GM10266 (cell line): ENCODE measurements at regions not wholly inside any gene's neighbourhood (a gene's known extent, or its start where the extent isn't known, plus 50 kb on each side); places are given as distances from the start of the nearest gene placed in this dataset.

Source experiments
- DNase-seq: peaks from one replicate; pipeline ENCODE4 v3.0.0; 2012; ENCODE audit errors: extremely low spot score
- TF ChIP-seq, protein P1 (sequence below): IDR thresholded peaks from 2 replicates; pipeline ENCODE4 v1.5.1; 2012; ENCODE audit warnings: mild to moderate bottlenecking, low read depth; ENCODE audit not compliant: control insufficient read depth, insufficient read depth; ENCODE audit errors: missing control alignments

DNA sequence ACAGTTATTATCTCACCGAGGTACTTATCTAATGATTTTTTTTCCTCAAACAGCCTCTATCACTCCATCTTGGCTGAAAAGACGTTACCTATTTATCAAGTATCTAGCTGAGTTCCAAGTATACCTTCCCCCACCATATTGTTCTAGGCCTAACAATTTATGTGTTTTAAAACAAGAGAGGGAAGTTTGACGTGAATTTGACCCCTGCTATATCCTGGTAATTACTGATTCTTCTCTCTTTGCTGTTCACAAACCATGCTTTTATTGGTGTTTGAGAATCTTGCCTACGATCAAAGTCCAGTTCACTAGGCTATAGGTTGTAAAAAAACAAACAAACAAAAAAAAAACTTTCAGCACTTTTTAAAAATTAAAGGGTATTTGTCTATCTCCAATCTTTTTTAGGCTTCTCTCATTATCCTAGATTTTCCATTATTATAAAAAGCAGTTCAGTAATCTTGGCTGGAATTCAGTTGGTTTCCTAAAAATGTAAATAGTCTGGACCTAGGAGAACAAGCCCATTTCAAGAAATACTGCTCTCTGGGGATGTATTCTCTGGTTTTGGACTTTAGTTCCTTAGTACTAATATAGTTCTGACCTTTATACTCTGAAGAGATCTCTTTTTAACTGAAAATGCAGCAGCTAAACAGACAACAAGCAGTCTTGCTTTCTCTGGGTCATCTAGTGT is 505.4 kb downstream of the CPS1 start:
- TF ChIP-seq, protein P1, sequence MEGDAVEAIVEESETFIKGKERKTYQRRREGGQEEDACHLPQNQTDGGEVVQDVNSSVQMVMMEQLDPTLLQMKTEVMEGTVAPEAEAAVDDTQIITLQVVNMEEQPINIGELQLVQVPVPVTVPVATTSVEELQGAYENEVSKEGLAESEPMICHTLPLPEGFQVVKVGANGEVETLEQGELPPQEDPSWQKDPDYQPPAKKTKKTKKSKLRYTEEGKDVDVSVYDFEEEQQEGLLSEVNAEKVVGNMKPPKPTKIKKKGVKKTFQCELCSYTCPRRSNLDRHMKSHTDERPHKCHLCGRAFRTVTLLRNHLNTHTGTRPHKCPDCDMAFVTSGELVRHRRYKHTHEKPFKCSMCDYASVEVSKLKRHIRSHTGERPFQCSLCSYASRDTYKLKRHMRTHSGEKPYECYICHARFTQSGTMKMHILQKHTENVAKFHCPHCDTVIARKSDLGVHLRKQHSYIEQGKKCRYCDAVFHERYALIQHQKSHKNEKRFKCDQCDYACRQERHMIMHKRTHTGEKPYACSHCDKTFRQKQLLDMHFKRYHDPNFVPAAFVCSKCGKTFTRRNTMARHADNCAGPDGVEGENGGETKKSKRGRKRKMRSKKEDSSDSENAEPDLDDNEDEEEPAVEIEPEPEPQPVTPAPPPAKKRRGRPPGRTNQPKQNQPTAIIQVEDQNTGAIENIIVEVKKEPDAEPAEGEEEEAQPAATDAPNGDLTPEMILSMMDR: no peak
- no peak for DNase-seq

DNA sequence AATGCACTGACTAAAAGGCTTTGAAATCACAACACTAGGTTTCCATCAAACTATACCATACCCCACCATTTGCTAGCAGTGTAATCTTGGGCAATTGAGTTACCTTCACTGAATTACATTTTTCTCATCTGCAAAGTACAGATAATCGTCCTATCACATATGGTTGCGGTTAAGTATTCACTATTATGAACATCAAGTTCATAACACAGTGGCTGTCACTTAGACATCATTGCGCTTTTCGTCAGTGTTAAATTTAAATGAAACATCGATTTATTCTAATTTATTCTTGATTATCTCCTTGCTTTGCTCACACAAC is 505.9 kb downstream of the CPS1 start:
- no peak for DNase-seq
- TF ChIP-seq, protein P1: no peak

DNA sequence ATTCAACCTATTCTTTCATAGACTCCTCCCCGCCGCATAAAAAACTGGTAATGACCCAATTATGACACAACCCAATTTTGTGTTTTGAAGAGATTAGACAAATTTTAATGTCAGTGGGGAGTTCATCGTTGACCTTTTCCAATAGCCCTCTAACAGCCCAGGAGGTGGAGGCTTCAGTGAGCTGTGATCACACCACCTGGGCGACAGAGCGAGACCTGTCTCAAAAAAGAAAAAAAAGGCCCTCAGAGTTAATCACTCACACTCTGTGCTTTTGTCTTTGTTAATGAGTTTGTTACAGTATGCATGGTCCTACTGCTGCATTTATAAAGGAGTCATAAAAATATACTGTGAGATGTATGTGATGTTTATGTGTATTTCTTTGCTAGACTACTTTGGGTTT is 510.6 kb downstream of the CPS1 start:
- DNase-seq: no peak
- TF ChIP-seq, protein P1: no peak

DNA sequence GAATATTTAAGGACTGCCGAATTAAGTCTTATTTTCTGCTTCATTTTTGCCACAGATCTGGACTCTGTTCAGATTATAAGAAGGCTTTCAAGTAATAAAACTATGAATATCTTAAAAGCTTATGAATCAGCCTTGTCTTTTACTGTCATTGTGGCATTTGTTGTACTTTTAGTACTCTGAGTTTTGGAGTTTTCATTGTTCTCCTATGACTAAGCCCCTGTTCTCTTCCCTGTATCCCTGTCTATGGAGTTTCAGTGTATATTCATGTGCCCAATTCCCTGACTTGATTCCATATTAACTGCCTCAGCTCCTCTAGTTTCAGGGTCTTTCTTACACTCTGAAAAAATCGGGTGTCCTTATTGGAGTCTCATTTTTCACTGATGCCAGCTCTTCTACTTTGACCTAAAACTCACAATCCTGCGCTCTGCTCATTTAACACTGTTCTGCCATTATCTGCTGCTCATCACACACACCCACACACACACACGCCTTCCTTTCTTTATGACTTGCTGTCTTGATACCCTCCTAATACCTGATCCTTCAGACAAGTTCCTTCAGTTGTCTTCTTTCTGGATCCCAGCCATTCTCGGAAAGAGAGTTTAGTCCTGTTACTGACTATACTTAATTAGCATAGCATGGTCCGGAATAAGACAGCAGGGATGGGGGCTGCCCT is 511.8 kb downstream of the CPS1 start:
- no peak for DNase-seq
- TF ChIP-seq, protein P1: no peak

DNA sequence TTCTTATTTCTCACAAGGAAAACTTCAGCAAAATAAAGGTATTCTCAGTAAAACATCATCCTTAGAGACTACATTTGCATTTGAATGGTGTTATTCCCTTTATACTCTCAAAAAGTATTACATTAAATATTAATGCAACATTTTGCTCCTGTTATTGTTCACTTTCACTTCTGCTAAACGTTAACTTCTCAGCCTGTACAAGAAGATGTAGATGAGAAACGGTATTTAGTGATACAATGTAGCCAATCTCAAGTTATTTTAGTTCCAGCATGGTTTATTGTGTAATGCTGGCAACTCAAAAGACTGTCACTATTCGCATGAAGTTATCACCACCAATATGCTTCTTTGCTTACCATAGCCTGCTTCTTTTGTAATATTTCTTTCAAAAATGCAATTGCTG is 514.1 kb downstream of the CPS1 start:
- no peak for DNase-seq
- TF ChIP-seq, protein P1: no peak

DNA sequence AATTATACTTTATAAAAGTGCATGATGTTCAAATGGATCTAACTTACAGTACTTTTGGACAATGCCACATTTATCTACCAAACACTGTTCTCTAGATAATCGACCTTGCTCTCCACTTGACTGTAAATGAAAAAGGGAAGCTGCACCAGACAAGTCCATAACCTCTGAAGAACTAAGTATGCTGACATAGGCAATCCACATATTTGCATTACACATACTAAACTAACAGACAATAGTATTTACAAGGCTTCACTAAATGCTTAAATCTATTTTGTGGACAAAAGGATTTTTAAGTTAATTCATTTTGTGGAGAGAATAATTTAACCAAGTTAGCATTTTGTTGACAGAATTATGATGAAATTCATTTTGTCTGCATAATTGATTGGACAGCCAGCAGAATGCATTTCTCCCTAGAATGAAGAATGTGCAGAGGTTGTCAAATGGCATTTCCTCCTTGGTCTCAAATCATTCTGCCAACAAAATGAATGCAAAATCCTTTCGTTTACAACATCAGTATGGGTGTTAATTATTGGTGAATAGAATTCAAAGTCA is 520.9 kb downstream of the CPS1 start:
- DNase-seq: no peak
- TF ChIP-seq, protein P1: no peak

DNA sequence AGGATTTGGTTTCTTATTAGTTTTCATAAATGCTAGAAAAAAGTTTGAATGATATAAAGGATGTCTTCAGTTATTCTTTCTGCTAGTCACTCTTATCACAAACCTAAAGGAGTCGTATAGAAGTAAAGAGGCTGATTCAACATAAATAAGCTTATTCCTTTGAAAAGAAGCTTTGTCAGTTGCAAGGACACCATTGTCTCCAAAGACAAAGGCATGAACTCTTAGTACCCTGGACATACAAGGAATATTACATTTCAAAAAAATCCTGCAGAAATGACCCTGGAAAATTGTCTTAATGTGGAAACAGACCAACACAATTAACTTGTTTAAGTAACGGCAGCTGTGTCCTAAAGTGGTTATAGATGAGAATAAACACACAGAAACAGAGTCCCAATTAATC is 528.0 kb downstream of the CPS1 start:
- no peak for DNase-seq
- TF ChIP-seq, protein P1: no peak
